NB4 (cell line): ENCODE measurements at regions not wholly inside any gene's neighbourhood (a gene's known extent, or its start where the extent isn't known, plus 50 kb on each side); places are given as distances from the start of the nearest gene placed in this dataset.

Source experiments
- MYC ChIP-seq: IDR thresholded peaks from 2 replicates; pipeline ENCODE4 v1.6.1; 2011; ENCODE audit warnings: low read depth, low read length
- POLR2A ChIP-seq: IDR thresholded peaks from 2 replicates; pipeline ENCODE4 v1.6.1; 2011; ENCODE audit warnings: mild to moderate bottlenecking; ENCODE audit not compliant: insufficient read length; ENCODE audit errors: extremely low read depth
- TF ChIP-seq, protein P1 (sequence below): IDR thresholded peaks from one replicate; pipeline ENCODE4 v1.5.1; 2012; ENCODE audit warnings: low read depth, low read length
- TF ChIP-seq, protein P2 (sequence below): IDR thresholded peaks from 2 replicates; pipeline ENCODE4 v1.6.1; 2011; ENCODE audit warnings: low read depth, low read length

DNA sequence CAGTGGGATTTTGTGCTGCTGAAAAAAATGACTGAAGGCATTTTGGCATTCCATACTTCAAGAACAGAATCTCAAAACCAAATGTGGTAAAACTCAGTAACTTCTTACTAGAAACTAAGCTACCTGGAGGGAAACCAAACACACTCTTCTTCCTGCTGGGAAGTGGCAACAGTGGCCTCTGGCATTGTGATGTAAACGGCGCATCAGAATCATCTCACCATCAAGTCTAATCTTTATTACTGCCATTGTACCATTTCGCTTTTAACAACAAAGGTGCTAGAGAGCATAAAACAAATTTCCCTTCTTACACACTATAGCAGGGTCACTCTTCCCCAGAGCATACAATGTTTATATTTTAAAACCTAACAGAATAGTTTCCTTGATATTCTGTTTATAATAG is 101.6 kb upstream of the CEP162 start:
- no peak for TF ChIP-seq MYC
- TF ChIP-seq, protein P1, sequence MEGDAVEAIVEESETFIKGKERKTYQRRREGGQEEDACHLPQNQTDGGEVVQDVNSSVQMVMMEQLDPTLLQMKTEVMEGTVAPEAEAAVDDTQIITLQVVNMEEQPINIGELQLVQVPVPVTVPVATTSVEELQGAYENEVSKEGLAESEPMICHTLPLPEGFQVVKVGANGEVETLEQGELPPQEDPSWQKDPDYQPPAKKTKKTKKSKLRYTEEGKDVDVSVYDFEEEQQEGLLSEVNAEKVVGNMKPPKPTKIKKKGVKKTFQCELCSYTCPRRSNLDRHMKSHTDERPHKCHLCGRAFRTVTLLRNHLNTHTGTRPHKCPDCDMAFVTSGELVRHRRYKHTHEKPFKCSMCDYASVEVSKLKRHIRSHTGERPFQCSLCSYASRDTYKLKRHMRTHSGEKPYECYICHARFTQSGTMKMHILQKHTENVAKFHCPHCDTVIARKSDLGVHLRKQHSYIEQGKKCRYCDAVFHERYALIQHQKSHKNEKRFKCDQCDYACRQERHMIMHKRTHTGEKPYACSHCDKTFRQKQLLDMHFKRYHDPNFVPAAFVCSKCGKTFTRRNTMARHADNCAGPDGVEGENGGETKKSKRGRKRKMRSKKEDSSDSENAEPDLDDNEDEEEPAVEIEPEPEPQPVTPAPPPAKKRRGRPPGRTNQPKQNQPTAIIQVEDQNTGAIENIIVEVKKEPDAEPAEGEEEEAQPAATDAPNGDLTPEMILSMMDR = no peak
- no peak for TF ChIP-seq POLR2A
- TF ChIP-seq, protein P2, sequence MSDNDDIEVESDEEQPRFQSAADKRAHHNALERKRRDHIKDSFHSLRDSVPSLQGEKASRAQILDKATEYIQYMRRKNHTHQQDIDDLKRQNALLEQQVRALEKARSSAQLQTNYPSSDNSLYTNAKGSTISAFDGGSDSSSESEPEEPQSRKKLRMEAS = no peak
